ENCODE measurements at regions not wholly inside any gene's neighbourhood (a gene's known extent, or its start where the extent isn't known, plus 50 kb on each side); places are given as distances from the start of the nearest gene placed in this dataset.

GRCh38 chr12:111158992-111159391, 209.9 kb downstream of the PHETA1 start:
- TF ChIP-seq CTCF (IDR thresholded peaks at IDR 0.05; ENCODE audit: poor library complexity, severe bottlenecking) (no peak), SMC3 (conservative IDR thresholded peaks at IDR 0.05; ENCODE audit: poor library complexity) (no peak), EP300 (conservative IDR thresholded peaks at IDR 0.05; ENCODE audit: poor library complexity, severe bottlenecking) (no peak)
- TF ChIP-seq, protein P1, sequence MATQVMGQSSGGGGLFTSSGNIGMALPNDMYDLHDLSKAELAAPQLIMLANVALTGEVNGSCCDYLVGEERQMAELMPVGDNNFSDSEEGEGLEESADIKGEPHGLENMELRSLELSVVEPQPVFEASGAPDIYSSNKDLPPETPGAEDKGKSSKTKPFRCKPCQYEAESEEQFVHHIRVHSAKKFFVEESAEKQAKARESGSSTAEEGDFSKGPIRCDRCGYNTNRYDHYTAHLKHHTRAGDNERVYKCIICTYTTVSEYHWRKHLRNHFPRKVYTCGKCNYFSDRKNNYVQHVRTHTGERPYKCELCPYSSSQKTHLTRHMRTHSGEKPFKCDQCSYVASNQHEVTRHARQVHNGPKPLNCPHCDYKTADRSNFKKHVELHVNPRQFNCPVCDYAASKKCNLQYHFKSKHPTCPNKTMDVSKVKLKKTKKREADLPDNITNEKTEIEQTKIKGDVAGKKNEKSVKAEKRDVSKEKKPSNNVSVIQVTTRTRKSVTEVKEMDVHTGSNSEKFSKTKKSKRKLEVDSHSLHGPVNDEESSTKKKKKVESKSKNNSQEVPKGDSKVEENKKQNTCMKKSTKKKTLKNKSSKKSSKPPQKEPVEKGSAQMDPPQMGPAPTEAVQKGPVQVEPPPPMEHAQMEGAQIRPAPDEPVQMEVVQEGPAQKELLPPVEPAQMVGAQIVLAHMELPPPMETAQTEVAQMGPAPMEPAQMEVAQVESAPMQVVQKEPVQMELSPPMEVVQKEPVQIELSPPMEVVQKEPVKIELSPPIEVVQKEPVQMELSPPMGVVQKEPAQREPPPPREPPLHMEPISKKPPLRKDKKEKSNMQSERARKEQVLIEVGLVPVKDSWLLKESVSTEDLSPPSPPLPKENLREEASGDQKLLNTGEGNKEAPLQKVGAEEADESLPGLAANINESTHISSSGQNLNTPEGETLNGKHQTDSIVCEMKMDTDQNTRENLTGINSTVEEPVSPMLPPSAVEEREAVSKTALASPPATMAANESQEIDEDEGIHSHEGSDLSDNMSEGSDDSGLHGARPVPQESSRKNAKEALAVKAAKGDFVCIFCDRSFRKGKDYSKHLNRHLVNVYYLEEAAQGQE (IDR thresholded peaks at IDR 0.05; ENCODE audit: borderline replicate concordance): no peak
